GDM1 (cell line): ENCODE measurements at regions not wholly inside any gene's neighbourhood (a gene's known extent, or its start where the extent isn't known, plus 50 kb on each side); places are given as distances from the start of the nearest gene placed in this dataset.
"Not testable (repeated sequence)": the region's sequence is repeated elsewhere in the genome, so short reads cannot be mapped to it uniquely, and the experiment has no call there.

Experiments used
- DNase-seq: peaks from one replicate; lab custom pipeline; 2025; lab: John Stamatoyannopoulos, UW

DNA sequence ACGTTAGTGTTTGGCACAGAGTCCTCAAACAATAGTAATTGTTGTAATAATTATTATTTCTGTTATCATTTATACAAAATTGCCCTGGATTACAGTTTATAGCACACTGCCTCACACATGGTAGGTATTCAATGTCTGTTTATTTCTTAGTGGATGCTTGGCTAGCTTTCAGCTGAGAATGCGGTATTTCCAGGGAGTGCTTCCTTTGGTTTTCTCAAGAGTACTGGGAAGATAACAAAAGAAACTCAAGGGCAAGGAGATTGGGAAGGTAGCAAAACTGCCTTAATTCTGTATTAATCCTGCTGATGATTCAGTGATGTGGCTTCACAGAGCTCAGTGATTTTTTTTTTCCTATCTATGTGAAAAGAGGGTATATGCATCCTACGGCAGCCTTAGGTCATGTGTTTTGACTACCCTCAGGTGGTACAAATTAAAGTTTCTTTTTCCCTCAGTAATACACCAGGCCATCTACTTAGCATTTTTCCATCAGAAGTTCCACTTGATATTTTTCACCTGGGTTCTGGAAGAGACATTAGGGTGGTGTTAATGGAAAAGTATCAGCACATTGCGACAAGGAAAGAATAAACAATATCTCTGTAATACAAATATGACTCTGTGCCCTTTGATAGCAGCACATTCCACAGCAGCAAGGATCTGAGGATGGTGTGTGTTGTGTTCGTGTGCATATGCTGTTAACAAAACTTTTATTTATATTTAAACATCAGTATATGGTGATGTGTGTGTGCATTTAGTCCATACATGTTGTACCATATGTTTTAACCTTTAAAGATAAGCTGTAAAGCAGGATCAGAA is 124.3 kb upstream of the RASGEF1B start:
- DNase-seq: no peak

- DNase-seq: no peak
Measured at GRCh38 chr4:81595287-81595686, 123.6 kb upstream of the RASGEF1B start.

DNA sequence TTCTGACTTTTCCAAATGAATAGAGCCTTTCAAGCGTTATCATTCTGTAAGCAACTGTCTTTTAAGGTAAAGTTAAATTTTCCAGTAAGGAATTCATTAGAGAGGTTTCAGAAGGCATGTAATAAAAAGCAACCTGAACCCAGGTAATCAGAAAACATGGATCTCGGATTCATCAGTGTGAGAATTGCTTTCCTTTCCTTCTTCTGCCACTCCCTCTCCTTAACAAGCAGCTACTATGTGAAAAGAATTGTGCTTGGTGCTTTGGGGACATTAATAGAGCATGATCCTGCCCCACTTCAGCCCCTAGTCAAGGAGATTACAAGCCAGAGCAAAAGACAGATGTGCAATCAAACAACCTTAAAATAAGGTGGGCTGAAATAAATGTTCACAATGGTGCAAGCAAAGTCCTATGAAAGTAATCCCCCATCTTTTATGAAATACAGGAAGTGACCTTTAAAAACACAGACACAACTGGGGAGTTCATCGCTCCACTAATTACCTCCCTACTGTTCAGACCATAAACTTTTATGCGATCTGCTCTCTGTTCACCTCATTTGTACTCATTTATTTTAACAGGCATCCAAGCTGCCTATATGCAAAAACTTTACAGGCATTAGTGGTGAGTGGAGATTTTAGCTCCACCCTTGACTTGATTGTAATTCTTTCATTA is 122.9 kb upstream of the RASGEF1B start:
- DNase-seq: no peak

DNA sequence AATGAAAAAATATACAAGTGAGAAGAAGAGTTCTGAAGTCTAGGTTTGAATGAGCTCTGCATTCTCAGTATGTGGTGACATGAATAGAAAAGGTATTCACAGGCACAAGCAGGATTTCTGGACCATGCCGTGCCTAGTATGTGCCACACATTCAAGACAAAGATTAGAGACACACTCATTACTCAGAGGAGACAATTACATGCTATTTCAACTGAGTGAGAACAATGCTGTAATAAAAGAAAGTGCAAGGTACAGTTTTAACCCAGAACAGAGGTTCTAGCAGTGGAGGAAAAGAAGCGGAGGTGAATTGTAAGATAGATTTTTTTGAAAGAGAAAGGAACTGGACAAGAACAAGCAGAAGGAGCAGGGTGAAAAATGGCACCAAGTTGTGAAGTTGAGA is 121.0 kb upstream of the RASGEF1B start:
- DNase-seq: no peak

DNA sequence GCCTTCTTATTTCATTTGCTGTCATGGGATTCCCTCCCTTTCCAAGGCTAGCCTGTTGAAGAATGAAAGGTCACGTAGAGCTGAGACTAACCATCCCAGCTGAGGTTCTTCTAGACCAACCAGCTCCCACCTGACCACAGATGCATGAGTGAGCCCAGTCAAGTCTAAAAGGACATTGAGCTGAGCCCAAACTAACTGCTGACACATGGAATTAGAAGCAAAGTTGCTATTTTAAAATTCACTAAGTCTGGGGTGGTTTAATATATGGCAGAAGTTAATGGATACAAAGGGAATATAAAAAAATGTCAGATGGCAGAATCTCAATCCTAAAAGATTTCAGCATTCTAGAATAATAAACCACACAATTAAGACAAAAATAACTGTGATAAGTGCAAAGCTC is 118.9 kb upstream of the RASGEF1B start:
- DNase-seq: no peak

GRCh38 chr4:81589262-81589661 is 117.6 kb upstream of the RASGEF1B start:
- DNase-seq: no peak

DNA sequence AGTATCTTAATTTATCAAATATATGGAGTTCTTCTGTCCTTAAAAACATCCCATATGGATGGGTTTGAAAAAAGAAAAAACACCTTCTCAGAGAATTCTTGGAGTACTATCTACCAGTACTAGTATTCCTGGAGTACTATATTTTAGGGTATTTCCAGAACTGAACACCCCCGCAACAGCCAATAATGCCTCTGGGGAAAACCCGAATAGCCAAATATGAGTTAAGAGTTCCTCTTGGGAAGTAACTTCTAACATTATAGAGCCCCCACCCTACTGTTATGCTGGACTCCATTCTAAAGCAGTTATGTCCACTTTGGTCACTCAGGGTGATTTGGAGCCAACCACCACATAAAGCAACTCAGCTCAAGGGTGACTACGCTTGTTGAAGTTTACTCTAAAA is 115.0 kb upstream of the RASGEF1B start:
- no peak for DNase-seq

DNA sequence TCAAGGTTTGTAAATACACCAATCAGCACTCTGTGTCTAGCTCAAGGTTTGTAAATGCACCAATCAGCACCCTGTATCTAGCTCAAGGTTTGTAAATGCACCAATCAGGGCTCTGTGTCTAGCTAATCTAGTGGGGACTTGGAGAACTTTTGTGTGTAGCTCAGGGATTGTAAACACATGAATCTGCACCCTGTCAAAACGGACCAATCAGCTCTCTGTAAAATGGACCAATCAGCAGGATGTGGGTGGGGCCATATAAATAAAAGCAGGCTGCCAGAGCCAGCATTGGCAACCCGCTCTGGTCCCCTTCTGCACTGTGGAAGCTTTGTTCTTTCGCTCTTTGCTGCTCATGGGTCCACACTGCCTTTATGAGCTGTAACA is 109.3 kb upstream of the RASGEF1B start:
- DNase-seq: not testable (repeated sequence)

DNA sequence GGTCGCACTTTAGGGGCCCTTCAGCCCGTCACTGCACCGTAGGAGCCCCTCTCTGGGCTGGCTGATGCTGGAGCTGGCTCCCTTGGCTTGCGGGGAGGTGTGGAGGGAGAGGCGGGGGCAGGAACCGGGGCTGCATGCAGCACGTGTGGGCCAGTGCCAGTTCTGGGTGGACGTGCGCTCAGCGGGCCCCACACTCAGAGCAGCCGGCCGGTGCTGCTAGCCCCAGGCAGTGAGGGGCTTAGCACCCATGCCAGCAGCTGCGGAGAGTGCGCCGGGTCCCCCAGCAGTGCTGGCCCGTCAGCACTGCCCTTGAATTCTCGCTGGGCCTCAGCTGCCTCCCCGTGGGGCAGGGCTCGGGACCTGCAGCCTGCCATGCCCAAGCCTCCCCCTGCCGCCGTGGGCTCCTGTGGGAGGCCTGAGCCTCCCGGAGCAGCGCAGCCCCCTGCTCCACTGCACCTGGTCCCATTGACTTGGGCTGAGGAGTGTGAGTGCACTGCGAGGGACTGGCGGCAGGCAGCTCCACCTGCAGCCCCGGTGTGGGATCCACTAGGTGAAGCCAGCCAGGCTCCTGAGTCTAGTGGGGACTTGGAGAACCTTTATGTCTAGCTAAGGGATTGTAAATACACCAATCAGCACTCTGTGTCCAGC is 108.8 kb upstream of the RASGEF1B start:
- DNase-seq: no peak

DNA sequence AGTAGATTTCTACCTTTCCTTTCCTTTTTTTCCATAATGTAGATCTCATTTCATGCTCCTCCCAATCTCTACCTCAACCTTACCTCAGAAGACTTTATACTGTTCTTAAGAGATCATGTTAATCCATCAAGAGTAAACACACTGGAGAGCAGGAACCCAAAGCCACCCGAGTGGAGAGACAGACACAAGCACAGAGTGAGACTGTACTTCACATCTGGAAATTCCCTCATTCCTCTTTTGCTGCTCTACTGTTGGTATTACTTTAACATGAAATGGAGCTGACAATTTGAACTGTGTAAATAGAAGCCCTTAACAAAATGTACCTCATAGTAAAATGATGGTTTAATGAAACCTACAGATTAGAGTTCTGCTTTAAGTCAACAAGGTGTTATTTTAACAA is 105.7 kb upstream of the RASGEF1B start:
- DNase-seq: no peak

DNA sequence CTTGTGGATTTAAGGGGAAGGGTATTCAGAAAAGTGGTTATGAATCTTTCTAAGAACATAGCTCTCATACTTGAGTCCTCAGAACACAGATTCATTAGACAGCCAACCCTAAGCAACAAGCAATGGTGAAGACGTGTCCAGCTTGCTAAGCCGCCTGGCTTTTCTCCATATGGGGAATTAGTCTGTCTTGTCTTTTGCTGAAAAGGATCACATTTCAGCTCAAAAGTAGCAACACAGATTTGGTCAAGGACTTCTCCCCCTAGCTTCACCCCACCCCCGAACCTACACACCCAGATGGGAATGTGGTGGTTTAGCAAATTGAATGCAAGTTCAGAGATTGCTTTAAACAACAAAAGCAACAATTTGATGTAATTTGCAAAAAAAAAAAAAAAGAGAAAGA is 103.3 kb upstream of the RASGEF1B start:
- no peak for DNase-seq

GRCh38 chr4:81573840-81574239 is 102.1 kb upstream of the RASGEF1B start:
- DNase-seq: no peak

DNA sequence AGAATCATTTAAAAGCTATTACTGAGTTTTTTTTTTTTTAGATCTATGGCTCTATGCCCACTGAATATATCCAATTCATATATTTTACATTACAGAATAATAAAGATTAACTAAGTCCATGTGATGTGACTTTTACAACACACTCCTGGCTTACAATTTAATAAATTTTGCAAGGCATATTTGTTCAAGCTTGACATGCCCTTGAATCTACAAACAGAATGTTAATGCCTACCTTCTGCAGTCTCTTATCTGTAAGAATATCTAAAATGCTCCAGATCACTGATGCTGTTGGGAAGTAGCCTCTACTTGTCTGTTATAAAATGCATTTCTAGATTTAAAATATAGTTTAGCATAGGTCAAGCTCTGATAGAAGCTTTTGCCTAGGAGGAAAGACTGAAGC is 100.7 kb upstream of the RASGEF1B start:
- DNase-seq: no peak

- no peak for DNase-seq
Measured at GRCh38 chr4:81571105-81571504, 99.4 kb upstream of the RASGEF1B start.

DNA sequence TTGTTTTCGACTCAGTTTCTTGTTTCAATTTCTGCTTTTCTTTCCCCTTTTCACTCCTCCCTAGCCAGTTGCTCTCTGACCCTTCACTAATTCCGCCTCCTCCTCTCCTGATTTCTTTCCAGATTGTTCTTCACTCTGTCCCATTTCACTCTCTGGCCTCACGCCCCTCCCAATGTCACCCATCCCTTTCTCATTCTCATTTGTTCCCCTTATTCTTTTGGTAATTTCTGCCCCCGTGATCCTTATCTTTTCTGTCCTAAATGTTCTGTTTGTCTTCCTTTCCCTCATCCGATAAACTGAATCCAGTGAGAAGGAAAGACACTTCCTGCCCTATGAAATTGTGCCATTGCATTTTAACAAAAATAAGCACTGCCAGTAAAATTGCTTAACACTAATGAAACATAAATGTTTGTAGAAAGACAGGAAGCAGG is 94.5 kb upstream of the RASGEF1B start:
- DNase-seq: no peak

- DNase-seq: no peak
Measured at GRCh38 chr4:81565142-81565870, 93.6 kb upstream of the RASGEF1B start.

DNA sequence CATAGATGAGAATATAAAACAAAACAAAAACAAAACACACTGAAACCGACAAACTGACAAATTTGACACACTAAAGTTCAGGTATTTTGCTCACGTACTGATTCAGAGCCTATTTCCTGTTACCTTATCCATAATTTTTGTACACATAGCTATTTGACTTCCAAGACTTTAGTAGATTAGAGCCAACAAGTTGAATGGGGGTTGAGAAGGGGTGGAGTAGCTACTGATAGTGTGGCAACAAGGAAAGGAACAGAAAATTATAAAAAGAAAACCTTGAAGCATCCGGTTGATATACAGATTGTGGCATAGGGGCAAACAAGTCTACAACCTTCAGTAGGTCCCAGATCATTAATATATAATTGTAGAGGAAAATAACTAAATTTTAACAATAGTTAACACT is 92.3 kb upstream of the RASGEF1B start:
- no peak for DNase-seq

DNA sequence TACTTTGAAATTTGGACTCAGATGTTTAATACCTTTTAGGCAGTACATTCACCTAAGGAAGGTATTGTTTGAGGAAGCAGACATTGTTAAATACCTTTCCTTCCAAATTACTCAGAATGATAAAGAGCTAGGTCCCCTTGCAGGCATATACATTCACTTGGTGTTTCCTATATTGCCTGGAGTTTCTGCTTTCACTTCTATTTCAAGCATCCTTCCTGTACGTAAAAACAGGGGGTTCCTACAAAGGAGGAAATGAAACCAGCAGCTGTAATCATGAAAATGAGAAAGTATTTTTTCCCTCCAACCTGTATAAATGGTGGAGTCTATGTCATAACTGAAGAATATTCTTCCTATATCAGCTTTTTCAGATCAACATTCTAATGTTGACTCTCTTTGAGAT is 90.4 kb upstream of the RASGEF1B start:
- DNase-seq: peak; percentile 10

DNA sequence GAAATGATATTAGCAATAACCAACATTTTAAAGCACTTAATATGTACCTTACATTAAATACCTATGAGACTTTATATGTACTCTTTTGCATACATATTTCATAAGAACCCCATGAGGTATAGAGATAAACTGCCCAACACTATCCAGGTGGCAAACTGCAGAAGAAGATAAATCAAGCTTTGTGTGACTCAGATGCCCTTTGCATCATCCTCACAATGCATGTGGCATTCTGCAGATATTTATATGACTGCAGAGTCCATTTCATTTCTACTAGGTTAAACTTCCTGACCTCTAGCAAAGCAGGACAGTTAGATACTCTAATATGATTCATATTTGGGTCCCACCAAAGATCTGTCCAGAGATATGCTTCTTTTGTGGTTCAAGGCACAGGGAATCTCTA is 85.6 kb upstream of the RASGEF1B start:
- no peak for DNase-seq

- no peak for DNase-seq
Measured at GRCh38 chr4:81555489-81555888, 83.8 kb upstream of the RASGEF1B start.

- DNase-seq: no peak
Measured at GRCh38 chr4:81552086-81552485, 80.4 kb upstream of the RASGEF1B start.

DNA sequence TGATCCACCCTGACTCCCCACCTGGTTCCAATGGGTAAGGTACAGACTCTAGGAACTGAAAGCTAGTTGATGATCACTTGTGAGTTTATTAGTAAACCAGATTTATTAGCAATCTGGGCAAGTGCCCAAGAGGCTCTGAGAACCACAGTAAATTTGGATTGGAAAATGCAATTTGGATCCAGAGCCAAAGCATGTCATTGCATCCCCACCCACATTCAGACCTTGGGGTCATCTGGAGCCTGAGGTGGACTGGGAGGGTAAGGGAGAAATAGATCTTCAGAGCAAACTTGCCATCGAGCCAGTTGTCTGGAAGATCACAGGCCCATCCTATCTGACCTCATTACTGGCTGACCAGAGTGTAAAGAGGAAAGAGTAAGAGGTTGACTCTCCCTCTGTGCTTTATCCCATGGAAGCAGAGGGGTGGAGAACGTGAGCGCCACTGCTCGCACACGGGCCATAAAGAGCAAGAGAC is 78.7 kb upstream of the RASGEF1B start:
- no peak for DNase-seq
